LNCaP clone FGC (cell line): ENCODE measurements at regions not wholly inside any gene's neighbourhood (a gene's known extent, or its start where the extent isn't known, plus 50 kb on each side); places are given as distances from the start of the nearest gene placed in this dataset.

Source experiments
- DNase-seq: peaks from one replicate; pipeline ENCODE4 v3.0.0-alpha.2; 2011; ENCODE audit warnings: low read depth
- H3K4me3 ChIP-seq: 2 replicates; pipeline ENCODE4 v1.5.1; 2011; ENCODE audit warnings: mild to moderate bottlenecking, low read depth, low read length, control low read depth
- CTCF ChIP-seq: IDR thresholded peaks from 2 replicates; pipeline ENCODE4 v1.5.1; 2012; ENCODE audit warnings: mild to moderate bottlenecking; ENCODE audit not compliant: control insufficient read depth, insufficient read depth; ENCODE audit errors: extremely low read depth

- TF ChIP-seq CTCF: no peak
- no peak for DNase-seq
- H3K4me3 ChIP-seq: no peak overlapping the region
Observed at GRCh38 chr6:81818901-81819361, 66.5 kb upstream of the TENT5A start.

- no peak for DNase-seq
- no peak for TF ChIP-seq CTCF
- no peak overlapping the region for H3K4me3 ChIP-seq
Observed at GRCh38 chr6:81816380-81816779, 63.9 kb upstream of the TENT5A start.

- TF ChIP-seq CTCF: no peak
- no peak overlapping the region for H3K4me3 ChIP-seq
- DNase-seq: no peak
Observed at GRCh38 chr6:81814370-81815076, 62.0 kb upstream of the TENT5A start.

GRCh38 chr6:81813305-81813704, 60.8 kb upstream of the TENT5A start:
- no peak overlapping the region for H3K4me3 ChIP-seq
- no peak for TF ChIP-seq CTCF
- DNase-seq: no peak

- H3K4me3 ChIP-seq: no peak overlapping the region
- TF ChIP-seq CTCF: no peak
- DNase-seq: no peak
Observed at GRCh38 chr6:81812401-81812800, 59.9 kb upstream of the TENT5A start.

GRCh38 chr6:81808851-81809570, 56.5 kb upstream of the TENT5A start:
- H3K4me3 ChIP-seq: no peak overlapping the region
- no peak for TF ChIP-seq CTCF
- DNase-seq: no peak
